ENCODE measurements at regions not wholly inside any gene's neighbourhood (a gene's known extent, or its start where the extent isn't known, plus 50 kb on each side); places are given as distances from the start of the nearest gene placed in this dataset.

- DNase-seq: no peak
These were observed 298.6 kb downstream of the PARP8 start for GRCh38 chr5:50964746-50965653.

- DNase-seq: no peak
These were observed 299.4 kb downstream of the PARP8 start for GRCh38 chr5:50965654-50966375.

- no peak for DNase-seq
These were observed 300.6 kb downstream of the PARP8 start for GRCh38 chr5:50967009-50967562.

GRCh38 chr5:50967563-50968355, 301.3 kb downstream of the PARP8 start:
- no peak for DNase-seq

- no peak for DNase-seq
These were observed 302.1 kb downstream of the PARP8 start for GRCh38 chr5:50968356-50969149.

- DNase-seq: no peak
These were observed 303.0 kb downstream of the PARP8 start for GRCh38 chr5:50969151-50970031.

- no peak for DNase-seq
These were observed 309.4 kb downstream of the PARP8 start for GRCh38 chr5:50975840-50976239.

GRCh38 chr5:50978924-50979323, 312.5 kb downstream of the PARP8 start:
- DNase-seq: no peak

- no peak for DNase-seq
These were observed 318.2 kb downstream of the PARP8 start for GRCh38 chr5:50984640-50985039.

GRCh38 chr5:50990296-50990924, 324.0 kb downstream of the PARP8 start:
- no peak for DNase-seq

- no peak for DNase-seq
These were observed 329.0 kb downstream of the PARP8 start for GRCh38 chr5:50995285-50995942.

GRCh38 chr5:51001227-51001923, 334.9 kb downstream of the PARP8 start:
- DNase-seq: no peak

- DNase-seq: no peak
These were observed 335.9 kb downstream of the PARP8 start for GRCh38 chr5:51002368-51002767.

GRCh38 chr5:51013036-51013435, 346.6 kb downstream of the PARP8 start:
- no peak for DNase-seq

GRCh38 chr5:51018423-51018822, 352.0 kb downstream of the PARP8 start:
- no peak for DNase-seq

GRCh38 chr5:51024263-51024662, 357.8 kb downstream of the PARP8 start:
- DNase-seq: no peak

GRCh38 chr5:51027271-51027670, 356.0 kb upstream of the ISL1 start:
- DNase-seq: no peak

GRCh38 chr5:51028394-51028793, 354.9 kb upstream of the ISL1 start:
- no peak for DNase-seq

- DNase-seq: no peak
These were observed 350.0 kb upstream of the ISL1 start for GRCh38 chr5:51033215-51033614.
